GM23338 (cell line): ENCODE measurements at regions not wholly inside any gene's neighbourhood (a gene's known extent, or its start where the extent isn't known, plus 50 kb on each side); places are given as distances from the start of the nearest gene placed in this dataset.

Experiments used
- ATAC-seq: fragments of 200-7000 bp; cut with Tn5 transposase; 3 replicates; pipeline ENCODE4 v1.9.1; 2020
- DNase-seq: peaks from one replicate; pipeline ENCODE4 v3.0.0-alpha.2; 2015; ENCODE audit warnings: low spot score
- H2AFZ ChIP-seq: fragments of 200-600 bp; sonication (generic); 2 replicates; pipeline ENCODE4 v1.8.0; 2016; ENCODE audit warnings: antibody characterized with exemption, mild to moderate bottlenecking, moderate library complexity
- H3F3A ChIP-seq: fragments of 200-600 bp; sonication (generic); replicated peaks from 2 replicates; pipeline ENCODE4 v1.8.0; 2017; ENCODE audit warnings: antibody characterized with exemption, mixed run types, low read depth
- H3K27ac ChIP-seq: fragments of 200-600 bp; sonication (generic); 2 replicates; pipeline ENCODE4 v1.6.1; 2016; ENCODE audit warnings: low read depth
- H3K27me3 ChIP-seq: fragments of 200-600 bp; sonication (generic); 2 replicates; pipeline ENCODE4 v1.8.0; 2016; ENCODE audit warnings: mild to moderate bottlenecking, mixed run types, moderate library complexity; ENCODE audit not compliant: insufficient read depth
- H3K36me3 ChIP-seq: fragments of 200-600 bp; sonication (generic); 2 replicates; pipeline ENCODE4 v1.8.0; 2016; ENCODE audit warnings: mild to moderate bottlenecking; ENCODE audit not compliant: insufficient read depth
- H3K4me1 ChIP-seq: fragments of 200-600 bp; sonication (generic); 2 replicates; pipeline ENCODE4 v1.8.0; 2016; ENCODE audit warnings: mild to moderate bottlenecking, moderate library complexity; ENCODE audit not compliant: insufficient read depth
- H3K4me2 ChIP-seq: fragments of 200-600 bp; sonication (generic); 2 replicates; pipeline ENCODE4 v1.7.1; 2017; ENCODE audit warnings: mixed run types
- H3K4me3 ChIP-seq: fragments of 200-600 bp; sonication (generic); 2 replicates; pipeline ENCODE4 v1.6.1; 2016; ENCODE audit warnings: mixed run types
- H3K79me2 ChIP-seq: fragments of 200-600 bp; sonication (generic); replicated peaks from 2 replicates; pipeline ENCODE4 v1.8.0; 2017; ENCODE audit warnings: mild to moderate bottlenecking; ENCODE audit not compliant: insufficient read depth
- H3K9me2 ChIP-seq: fragments of 200-600 bp; sonication (generic); 2 replicates; pipeline ENCODE4 v1.8.0; 2017; ENCODE audit not compliant: insufficient read depth
- H4K20me1 ChIP-seq: fragments of 200-600 bp; sonication (generic); replicated peaks from 2 replicates; pipeline ENCODE4 v1.8.0; 2017; ENCODE audit warnings: mild to moderate bottlenecking; ENCODE audit not compliant: insufficient read depth
- H3K27ac Mint-ChIP-seq: 2 replicates; pipeline ENCODE4 v1.8.0; 2020; ENCODE audit warnings: inconsistent platforms, mild to moderate bottlenecking, moderate library complexity, mixed read lengths
- H3K27me3 Mint-ChIP-seq: 3 replicates; pipeline ENCODE4 v1.8.0; 2022; ENCODE audit warnings: low read depth, mild to moderate bottlenecking, moderate library complexity, mixed read lengths, inconsistent platforms; ENCODE audit not compliant: insufficient read depth, poor library complexity
- H3K36me3 Mint-ChIP-seq: 3 replicates; pipeline ENCODE4 v1.8.0; 2021; ENCODE audit warnings: low read depth, mild to moderate bottlenecking, inconsistent platforms, moderate library complexity, mixed read lengths
- H3K4me1 Mint-ChIP-seq: 3 replicates; pipeline ENCODE4 v1.8.0; 2020; ENCODE audit warnings: mild to moderate bottlenecking, inconsistent platforms, mixed read lengths
- H3K4me3 Mint-ChIP-seq: 3 replicates; pipeline ENCODE4 v1.8.0; 2021; ENCODE audit warnings: moderate library complexity, mild to moderate bottlenecking, inconsistent platforms, mixed read lengths
- H3K9me3 Mint-ChIP-seq: 3 replicates; pipeline ENCODE4 v1.8.0; 2020; ENCODE audit warnings: moderate library complexity, mild to moderate bottlenecking, inconsistent platforms, mixed read lengths
- CREB1 ChIP-seq: fragments of 250-450 bp; sonication (Bioruptor Pico); IDR thresholded peaks from 2 replicates; pipeline ENCODE4 v1.5.0; 2020; ENCODE audit warnings: low read depth, mild to moderate bottlenecking, moderate library complexity
- EZH2 ChIP-seq: fragments of 200-600 bp; sonication (generic); IDR thresholded peaks from one replicate; pipeline ENCODE4 v1.8.0; 2017; ENCODE audit warnings: antibody characterized with exemption, mild to moderate bottlenecking, low read depth; ENCODE audit not compliant: unreplicated experiment
- EZH2phosphoT487 ChIP-seq: fragments of 200-600 bp; sonication (generic); IDR thresholded peaks from one replicate; pipeline ENCODE4 v1.8.1; 2018; ENCODE audit warnings: antibody characterized with exemption; ENCODE audit not compliant: unreplicated experiment
- JUNB ChIP-seq: IDR thresholded peaks from one replicate; pipeline ENCODE4 v1.6.1; 2016; ENCODE audit warnings: antibody characterized with exemption; ENCODE audit not compliant: unreplicated experiment
- NANOG ChIP-seq: IDR thresholded peaks from 2 replicates; pipeline ENCODE4 v1.6.1; 2016; ENCODE audit warnings: antibody characterized with exemption, borderline replicate concordance
- POLR2AphosphoS5 ChIP-seq: IDR thresholded peaks from 2 replicates; pipeline ENCODE4 v1.6.1; 2016; ENCODE audit warnings: antibody characterized with exemption, low read depth
- STAT1 ChIP-seq: IDR thresholded peaks from one replicate; pipeline ENCODE4 v1.6.1; 2016; ENCODE audit warnings: antibody characterized with exemption; ENCODE audit not compliant: unreplicated experiment
- ZNF114 ChIP-seq: fragments of 250-450 bp; sonication (Bioruptor Pico); IDR thresholded peaks from 2 replicates; pipeline ENCODE4 v1.5.0; 2020; ENCODE audit warnings: mild to moderate bottlenecking, moderate library complexity
- ZNF331 ChIP-seq: fragments of 250-450 bp; sonication (Bioruptor Pico); IDR thresholded peaks from 2 replicates; pipeline ENCODE4 v1.5.0; 2020; ENCODE audit warnings: low read depth, mild to moderate bottlenecking, moderate library complexity
- TF ChIP-seq, protein P1 (sequence below), 2 experiments: fragments of 200-600 bp in 1 of 2; sonication (generic) in 1 of 2; conservative IDR thresholded peaks; 2 replicates each; pipeline versions ENCODE4 v1.5.1 to v1.6.1; 2016 to 2017; ENCODE audit warnings: antibody characterized with exemption in 2 of 2, low read depth in 2 of 2, mild to moderate bottlenecking in 2 of 2, moderate library complexity in 1 of 2
- TF ChIP-seq, protein P2 (sequence below): fragments of 250-450 bp; sonication (Bioruptor Pico); IDR thresholded peaks from 2 replicates; pipeline ENCODE4 v1.5.0; 2020; ENCODE audit warnings: mild to moderate bottlenecking, moderate library complexity
- TF ChIP-seq, protein P3 (sequence below): IDR thresholded peaks from 2 replicates; pipeline ENCODE4 v1.6.1; 2016; ENCODE audit warnings: antibody characterized with exemption
- TF ChIP-seq, protein P4 (sequence below): IDR thresholded peaks from one replicate; pipeline ENCODE4 v1.6.1; 2018; ENCODE audit warnings: antibody characterized with exemption; ENCODE audit not compliant: unreplicated experiment

DNA sequence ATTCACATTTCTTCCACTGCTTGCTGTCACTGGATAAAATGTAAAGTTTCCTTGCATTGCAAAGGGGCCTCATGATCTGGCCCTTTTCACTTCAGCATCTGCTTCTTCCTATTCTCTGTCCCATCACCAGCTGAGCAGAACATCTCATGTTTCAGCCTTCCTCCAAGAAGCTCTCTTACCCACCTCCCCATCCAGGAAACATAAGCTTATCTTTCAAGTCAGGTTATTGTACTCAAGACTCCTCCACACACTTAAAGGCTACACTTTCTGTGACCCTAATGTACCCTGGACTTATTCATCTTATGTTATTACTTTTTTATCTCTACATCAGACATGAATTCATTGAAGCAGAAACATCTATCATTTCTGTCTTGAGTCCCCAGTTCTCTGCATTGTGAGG, 230.5 kb downstream of the PMAIP1 start:
- no peaks in the 10 kb centered on the region for H3K36me3 Mint-ChIP-seq
- DNase-seq (no peak), ATAC-seq (no peak)
- Histone ChIP-seq H3K27me3 (no peaks in the 10 kb centered on the region), H3K79me2 (no peaks in the 10 kb centered on the region), H3K4me1 (no peaks in the 10 kb centered on the region), H3K36me3 (no peaks in the 10 kb centered on the region), H2AFZ (no peak overlapping the region), H4K20me1 (no peaks in the 10 kb centered on the region), H3K4me2 (no peak overlapping the region), H3K9me2 (peaks cover 4% of the 10 kb centered on the region; the same call in 1 of the 2 replicates), H3K27ac (no peak overlapping the region), H3F3A (no peaks in the 10 kb centered on the region), H3K4me3 (no peak overlapping the region)
- H3K4me1 Mint-ChIP-seq = peaks cover 3% of the 10 kb centered on the region; the same call in 2 of the 3 replicates
- H3K27me3 Mint-ChIP-seq = no peaks in the 10 kb centered on the region
- no peak overlapping the region for H3K27ac Mint-ChIP-seq
- H3K4me3 Mint-ChIP-seq = no peak overlapping the region
- TF ChIP-seq EZH2 (no peak), JUNB (no peak), CREB1 (CRISPR knock-in tag) (no peak), ZNF331 (no peak), POLR2AphosphoS5 (no peak), STAT1 (no peak), EZH2phosphoT487 (no peak), ZNF114 (CRISPR knock-in tag) (no peak), NANOG (no peak)
- TF ChIP-seq, protein P1, sequence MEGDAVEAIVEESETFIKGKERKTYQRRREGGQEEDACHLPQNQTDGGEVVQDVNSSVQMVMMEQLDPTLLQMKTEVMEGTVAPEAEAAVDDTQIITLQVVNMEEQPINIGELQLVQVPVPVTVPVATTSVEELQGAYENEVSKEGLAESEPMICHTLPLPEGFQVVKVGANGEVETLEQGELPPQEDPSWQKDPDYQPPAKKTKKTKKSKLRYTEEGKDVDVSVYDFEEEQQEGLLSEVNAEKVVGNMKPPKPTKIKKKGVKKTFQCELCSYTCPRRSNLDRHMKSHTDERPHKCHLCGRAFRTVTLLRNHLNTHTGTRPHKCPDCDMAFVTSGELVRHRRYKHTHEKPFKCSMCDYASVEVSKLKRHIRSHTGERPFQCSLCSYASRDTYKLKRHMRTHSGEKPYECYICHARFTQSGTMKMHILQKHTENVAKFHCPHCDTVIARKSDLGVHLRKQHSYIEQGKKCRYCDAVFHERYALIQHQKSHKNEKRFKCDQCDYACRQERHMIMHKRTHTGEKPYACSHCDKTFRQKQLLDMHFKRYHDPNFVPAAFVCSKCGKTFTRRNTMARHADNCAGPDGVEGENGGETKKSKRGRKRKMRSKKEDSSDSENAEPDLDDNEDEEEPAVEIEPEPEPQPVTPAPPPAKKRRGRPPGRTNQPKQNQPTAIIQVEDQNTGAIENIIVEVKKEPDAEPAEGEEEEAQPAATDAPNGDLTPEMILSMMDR (conservative IDR thresholded peaks at IDR 0.05; ENCODE audit: low read depth in 2 of 2) = no peak
- TF ChIP-seq, protein P2, sequence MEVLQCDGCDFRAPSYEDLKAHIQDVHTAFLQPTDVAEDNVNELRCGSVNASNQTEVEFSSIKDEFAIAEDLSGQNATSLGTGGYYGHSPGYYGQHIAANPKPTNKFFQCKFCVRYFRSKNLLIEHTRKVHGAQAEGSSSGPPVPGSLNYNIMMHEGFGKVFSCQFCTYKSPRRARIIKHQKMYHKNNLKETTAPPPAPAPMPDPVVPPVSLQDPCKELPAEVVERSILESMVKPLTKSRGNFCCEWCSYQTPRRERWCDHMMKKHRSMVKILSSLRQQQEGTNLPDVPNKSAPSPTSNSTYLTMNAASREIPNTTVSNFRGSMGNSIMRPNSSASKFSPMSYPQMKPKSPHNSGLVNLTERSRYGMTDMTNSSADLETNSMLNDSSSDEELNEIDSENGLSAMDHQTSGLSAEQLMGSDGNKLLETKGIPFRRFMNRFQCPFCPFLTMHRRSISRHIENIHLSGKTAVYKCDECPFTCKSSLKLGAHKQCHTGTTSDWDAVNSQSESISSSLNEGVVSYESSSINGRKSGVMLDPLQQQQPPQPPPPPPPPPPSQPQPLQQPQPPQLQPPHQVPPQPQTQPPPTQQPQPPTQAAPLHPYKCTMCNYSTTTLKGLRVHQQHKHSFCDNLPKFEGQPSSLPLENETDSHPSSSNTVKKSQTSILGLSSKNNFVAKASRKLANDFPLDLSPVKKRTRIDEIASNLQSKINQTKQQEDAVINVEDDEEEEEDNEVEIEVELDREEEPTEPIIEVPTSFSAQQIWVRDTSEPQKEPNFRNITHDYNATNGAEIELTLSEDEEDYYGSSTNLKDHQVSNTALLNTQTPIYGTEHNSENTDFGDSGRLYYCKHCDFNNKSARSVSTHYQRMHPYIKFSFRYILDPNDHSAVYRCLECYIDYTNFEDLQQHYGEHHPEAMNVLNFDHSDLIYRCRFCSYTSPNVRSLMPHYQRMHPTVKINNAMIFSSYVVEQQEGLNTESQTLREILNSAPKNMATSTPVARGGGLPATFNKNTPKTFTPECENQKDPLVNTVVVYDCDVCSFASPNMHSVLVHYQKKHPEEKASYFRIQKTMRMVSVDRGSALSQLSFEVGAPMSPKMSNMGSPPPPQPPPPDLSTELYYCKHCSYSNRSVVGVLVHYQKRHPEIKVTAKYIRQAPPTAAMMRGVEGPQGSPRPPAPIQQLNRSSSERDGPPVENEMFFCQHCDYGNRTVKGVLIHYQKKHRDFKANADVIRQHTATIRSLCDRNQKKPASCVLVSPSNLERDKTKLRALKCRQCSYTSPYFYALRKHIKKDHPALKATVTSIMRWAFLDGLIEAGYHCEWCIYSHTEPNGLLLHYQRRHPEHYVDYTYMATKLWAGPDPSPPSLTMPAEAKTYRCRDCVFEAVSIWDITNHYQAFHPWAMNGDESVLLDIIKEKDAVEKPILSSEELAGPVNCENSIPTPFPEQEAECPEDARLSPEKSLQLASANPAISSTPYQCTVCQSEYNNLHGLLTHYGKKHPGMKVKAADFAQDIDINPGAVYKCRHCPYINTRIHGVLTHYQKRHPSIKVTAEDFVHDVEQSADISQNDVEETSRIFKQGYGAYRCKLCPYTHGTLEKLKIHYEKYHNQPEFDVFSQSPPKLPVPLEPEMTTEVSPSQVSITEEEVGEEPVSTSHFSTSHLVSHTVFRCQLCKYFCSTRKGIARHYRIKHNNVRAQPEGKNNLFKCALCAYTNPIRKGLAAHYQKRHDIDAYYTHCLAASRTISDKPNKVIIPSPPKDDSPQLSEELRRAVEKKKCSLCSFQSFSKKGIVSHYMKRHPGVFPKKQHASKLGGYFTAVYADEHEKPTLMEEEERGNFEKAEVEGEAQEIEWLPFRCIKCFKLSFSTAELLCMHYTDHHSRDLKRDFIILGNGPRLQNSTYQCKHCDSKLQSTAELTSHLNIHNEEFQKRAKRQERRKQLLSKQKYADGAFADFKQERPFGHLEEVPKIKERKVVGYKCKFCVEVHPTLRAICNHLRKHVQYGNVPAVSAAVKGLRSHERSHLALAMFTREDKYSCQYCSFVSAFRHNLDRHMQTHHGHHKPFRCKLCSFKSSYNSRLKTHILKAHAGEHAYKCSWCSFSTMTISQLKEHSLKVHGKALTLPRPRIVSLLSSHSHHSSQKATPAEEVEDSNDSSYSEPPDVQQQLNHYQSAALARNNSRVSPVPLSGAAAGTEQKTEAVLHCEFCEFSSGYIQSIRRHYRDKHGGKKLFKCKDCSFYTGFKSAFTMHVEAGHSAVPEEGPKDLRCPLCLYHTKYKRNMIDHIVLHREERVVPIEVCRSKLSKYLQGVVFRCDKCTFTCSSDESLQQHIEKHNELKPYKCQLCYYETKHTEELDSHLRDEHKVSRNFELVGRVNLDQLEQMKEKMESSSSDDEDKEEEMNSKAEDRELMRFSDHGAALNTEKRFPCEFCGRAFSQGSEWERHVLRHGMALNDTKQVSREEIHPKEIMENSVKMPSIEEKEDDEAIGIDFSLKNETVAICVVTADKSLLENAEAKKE (CRISPR knock-in tag) = no peak
- TF ChIP-seq, protein P3, sequence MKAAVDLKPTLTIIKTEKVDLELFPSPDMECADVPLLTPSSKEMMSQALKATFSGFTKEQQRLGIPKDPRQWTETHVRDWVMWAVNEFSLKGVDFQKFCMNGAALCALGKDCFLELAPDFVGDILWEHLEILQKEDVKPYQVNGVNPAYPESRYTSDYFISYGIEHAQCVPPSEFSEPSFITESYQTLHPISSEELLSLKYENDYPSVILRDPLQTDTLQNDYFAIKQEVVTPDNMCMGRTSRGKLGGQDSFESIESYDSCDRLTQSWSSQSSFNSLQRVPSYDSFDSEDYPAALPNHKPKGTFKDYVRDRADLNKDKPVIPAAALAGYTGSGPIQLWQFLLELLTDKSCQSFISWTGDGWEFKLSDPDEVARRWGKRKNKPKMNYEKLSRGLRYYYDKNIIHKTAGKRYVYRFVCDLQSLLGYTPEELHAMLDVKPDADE = no peak
- TF ChIP-seq, protein P4, sequence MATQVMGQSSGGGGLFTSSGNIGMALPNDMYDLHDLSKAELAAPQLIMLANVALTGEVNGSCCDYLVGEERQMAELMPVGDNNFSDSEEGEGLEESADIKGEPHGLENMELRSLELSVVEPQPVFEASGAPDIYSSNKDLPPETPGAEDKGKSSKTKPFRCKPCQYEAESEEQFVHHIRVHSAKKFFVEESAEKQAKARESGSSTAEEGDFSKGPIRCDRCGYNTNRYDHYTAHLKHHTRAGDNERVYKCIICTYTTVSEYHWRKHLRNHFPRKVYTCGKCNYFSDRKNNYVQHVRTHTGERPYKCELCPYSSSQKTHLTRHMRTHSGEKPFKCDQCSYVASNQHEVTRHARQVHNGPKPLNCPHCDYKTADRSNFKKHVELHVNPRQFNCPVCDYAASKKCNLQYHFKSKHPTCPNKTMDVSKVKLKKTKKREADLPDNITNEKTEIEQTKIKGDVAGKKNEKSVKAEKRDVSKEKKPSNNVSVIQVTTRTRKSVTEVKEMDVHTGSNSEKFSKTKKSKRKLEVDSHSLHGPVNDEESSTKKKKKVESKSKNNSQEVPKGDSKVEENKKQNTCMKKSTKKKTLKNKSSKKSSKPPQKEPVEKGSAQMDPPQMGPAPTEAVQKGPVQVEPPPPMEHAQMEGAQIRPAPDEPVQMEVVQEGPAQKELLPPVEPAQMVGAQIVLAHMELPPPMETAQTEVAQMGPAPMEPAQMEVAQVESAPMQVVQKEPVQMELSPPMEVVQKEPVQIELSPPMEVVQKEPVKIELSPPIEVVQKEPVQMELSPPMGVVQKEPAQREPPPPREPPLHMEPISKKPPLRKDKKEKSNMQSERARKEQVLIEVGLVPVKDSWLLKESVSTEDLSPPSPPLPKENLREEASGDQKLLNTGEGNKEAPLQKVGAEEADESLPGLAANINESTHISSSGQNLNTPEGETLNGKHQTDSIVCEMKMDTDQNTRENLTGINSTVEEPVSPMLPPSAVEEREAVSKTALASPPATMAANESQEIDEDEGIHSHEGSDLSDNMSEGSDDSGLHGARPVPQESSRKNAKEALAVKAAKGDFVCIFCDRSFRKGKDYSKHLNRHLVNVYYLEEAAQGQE = no peak
- H3K9me3 Mint-ChIP-seq = peaks cover 5% of the 10 kb centered on the region; the same call in 2 of the 3 replicates
